ENCODE measurements at regions not wholly inside any gene's neighbourhood (a gene's known extent, or its start where the extent isn't known, plus 50 kb on each side); places are given as distances from the start of the nearest gene placed in this dataset.

DNA sequence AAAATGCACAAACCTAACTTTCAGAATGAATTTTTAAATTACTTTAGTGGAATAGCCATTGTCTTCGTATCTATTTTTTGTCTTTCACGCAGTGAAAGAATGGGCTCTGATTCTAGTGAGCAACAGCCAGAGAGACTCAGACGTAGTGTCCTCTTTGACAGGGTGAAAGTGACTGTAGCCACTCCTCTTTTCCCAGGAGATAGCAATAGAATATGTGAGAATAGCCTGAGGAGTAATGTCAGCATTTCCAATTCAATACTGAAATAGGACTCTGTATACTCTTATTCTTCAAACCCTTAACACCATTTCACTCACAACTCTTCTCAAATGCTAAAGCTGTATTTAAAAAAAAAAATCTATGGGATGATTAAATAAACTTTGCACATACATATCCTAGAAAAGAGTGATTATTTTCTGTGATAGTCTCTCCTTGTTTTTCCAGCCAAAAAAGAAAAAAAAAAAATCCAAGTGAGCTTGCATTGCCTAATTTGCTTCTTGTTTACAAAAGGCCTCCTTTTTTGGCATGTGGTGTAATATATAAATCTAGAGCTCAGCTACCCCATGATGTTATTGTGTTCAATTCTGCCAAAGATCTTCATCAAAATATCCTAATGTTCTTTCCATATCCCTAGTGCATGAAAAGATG, 626.1 kb upstream of the SLITRK6 start:
- DNase-seq (ENCODE audit: extremely low read depth, low read depth), result no peak
- TF ChIP-seq, protein P1, sequence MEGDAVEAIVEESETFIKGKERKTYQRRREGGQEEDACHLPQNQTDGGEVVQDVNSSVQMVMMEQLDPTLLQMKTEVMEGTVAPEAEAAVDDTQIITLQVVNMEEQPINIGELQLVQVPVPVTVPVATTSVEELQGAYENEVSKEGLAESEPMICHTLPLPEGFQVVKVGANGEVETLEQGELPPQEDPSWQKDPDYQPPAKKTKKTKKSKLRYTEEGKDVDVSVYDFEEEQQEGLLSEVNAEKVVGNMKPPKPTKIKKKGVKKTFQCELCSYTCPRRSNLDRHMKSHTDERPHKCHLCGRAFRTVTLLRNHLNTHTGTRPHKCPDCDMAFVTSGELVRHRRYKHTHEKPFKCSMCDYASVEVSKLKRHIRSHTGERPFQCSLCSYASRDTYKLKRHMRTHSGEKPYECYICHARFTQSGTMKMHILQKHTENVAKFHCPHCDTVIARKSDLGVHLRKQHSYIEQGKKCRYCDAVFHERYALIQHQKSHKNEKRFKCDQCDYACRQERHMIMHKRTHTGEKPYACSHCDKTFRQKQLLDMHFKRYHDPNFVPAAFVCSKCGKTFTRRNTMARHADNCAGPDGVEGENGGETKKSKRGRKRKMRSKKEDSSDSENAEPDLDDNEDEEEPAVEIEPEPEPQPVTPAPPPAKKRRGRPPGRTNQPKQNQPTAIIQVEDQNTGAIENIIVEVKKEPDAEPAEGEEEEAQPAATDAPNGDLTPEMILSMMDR (IDR thresholded peaks at IDR 0.05; ENCODE audit: low read depth, low read length), result no peak

DNA sequence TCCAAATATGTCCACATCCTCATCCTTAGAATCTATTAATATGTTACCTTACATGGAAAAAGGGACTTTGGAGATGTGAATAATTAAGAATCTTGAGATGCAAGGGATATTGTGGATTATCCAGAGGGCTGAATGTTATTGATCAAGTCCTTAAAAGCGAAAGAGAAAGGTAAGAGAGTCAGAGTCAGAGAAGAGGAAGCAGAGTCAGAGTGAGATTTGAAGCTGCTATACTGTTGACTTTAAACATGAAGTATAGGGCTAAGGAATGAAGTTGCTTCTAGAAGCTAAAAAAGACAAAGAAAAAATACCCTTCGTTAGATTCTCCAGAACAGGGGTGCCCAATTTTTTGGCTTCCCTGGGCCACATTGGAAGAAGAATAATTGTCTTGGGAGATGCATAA, 627.2 kb upstream of the SLITRK6 start:
- TF ChIP-seq, protein P1 (IDR thresholded peaks at IDR 0.05; ENCODE audit: low read depth, low read length), result no peak
- DNase-seq (ENCODE audit: extremely low read depth, low read depth), result no peak

- TF ChIP-seq, protein P1 (IDR thresholded peaks at IDR 0.05; ENCODE audit: low read depth, low read length), result no peak
- no peak for DNase-seq (ENCODE audit: extremely low read depth, low read depth)
Observed at GRCh38 chr13:86429756-86430155, 630.5 kb upstream of the SLITRK6 start.

- DNase-seq (ENCODE audit: extremely low read depth, low read depth), result no peak
- TF ChIP-seq, protein P1 (IDR thresholded peaks at IDR 0.05; ENCODE audit: low read depth, low read length), result no peak
Observed at GRCh38 chr13:86438034-86438433, 638.8 kb upstream of the SLITRK6 start.

DNA sequence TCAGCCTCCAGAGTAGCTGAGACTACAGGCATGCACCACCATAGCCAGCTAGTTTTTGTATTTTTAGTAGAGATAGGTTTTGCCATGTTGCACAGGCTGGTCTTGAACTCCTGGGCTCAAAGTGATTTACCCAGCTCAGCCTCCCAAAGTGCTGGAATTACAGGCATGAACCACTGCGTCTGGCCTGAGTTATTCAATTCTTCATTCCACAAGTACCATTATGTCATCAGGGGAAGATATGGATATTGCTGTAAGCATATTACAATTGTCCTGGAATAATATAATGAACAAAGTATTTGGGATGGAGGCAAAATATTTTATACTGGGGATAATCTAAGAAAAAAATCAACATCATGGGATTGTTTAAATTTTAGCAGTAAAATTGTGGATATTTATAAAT, 646.0 kb upstream of the SLITRK6 start:
- TF ChIP-seq, protein P1 (IDR thresholded peaks at IDR 0.05; ENCODE audit: low read depth, low read length), result no peak
- no peak for DNase-seq (ENCODE audit: extremely low read depth, low read depth)

GRCh38 chr13:86445672-86446071, 646.5 kb upstream of the SLITRK6 start:
- DNase-seq (ENCODE audit: extremely low read depth, low read depth), result no peak
- TF ChIP-seq, protein P1 (IDR thresholded peaks at IDR 0.05; ENCODE audit: low read depth, low read length), result no peak

GRCh38 chr13:86446311-86446710, 647.1 kb upstream of the SLITRK6 start:
- TF ChIP-seq, protein P1 (IDR thresholded peaks at IDR 0.05; ENCODE audit: low read depth, low read length), result no peak
- DNase-seq (ENCODE audit: extremely low read depth, low read depth), result no peak

Measured in AG09319 (cell line).